Progenitor cell of endocrine pancreas (in vitro differentiated cells): ENCODE measurements at regions not wholly inside any gene's neighbourhood (a gene's known extent, or its start where the extent isn't known, plus 50 kb on each side); places are given as distances from the start of the nearest gene placed in this dataset.

Experiments
- DNase-seq: peaks from one replicate; pipeline ENCODE4 v3.0.0; 2021; ENCODE audit warnings: low spot score; ENCODE audit not compliant: unreplicated experiment
- H3K27ac Mint-ChIP-seq: 2 replicates; pipeline ENCODE4 v1.8.0; 2021; ENCODE audit warnings: mild to moderate bottlenecking, moderate library complexity, mixed read lengths
- H3K27me3 Mint-ChIP-seq: 2 replicates; pipeline ENCODE4 v1.8.0; 2021; ENCODE audit warnings: mixed read lengths
- H3K36me3 Mint-ChIP-seq: 2 replicates; pipeline ENCODE4 v1.8.0; 2022; ENCODE audit warnings: mixed read lengths; ENCODE audit not compliant: insufficient read depth
- H3K4me1 Mint-ChIP-seq: 2 replicates; pipeline ENCODE4 v1.8.0; 2021; ENCODE audit warnings: low read depth, mixed read lengths
- H3K4me3 Mint-ChIP-seq: 2 replicates; pipeline ENCODE4 v1.8.0; 2021; ENCODE audit warnings: low read depth, mild to moderate bottlenecking, moderate library complexity, mixed read lengths
- H3K9me3 Mint-ChIP-seq: 2 replicates; pipeline ENCODE4 v1.8.0; 2021; ENCODE audit warnings: low read depth, mixed read lengths
- CTCF ChIP-seq: fragments of 200-600 bp; sonication (generic); IDR thresholded peaks from one replicate; pipeline ENCODE4 v1.5.0; 2021; ENCODE audit warnings: antibody characterized with exemption, mild to moderate bottlenecking; ENCODE audit not compliant: unreplicated experiment

- no peak for DNase-seq
- Mint-ChIP-seq H3K4me3 (no peak overlapping the region), H3K9me3 (peaks cover 3% of the 10 kb centered on the region), H3K27ac (no peak overlapping the region), H3K36me3 (no peaks in the 10 kb centered on the region), H3K4me1 (no peaks in the 10 kb centered on the region), H3K27me3 (no peaks in the 10 kb centered on the region)
- TF ChIP-seq CTCF = no peak
Observed at GRCh38 chr11:87484566-87484965, 446.8 kb downstream of the TMEM135 start.

GRCh38 chr11:87477321-87477720 lies 439.6 kb downstream of the TMEM135 start:
- H3K36me3 Mint-ChIP-seq = no peaks in the 10 kb centered on the region
- no peak for TF ChIP-seq CTCF

GRCh38 chr11:87473174-87473573 lies 435.4 kb downstream of the TMEM135 start:
- H3K27me3 Mint-ChIP-seq = no peaks in the 10 kb centered on the region
- peaks cover 3% of the 10 kb centered on the region for H3K9me3 Mint-ChIP-seq
- H3K4me3 Mint-ChIP-seq = no peak overlapping the region
- H3K36me3 Mint-ChIP-seq = no peaks in the 10 kb centered on the region
- DNase-seq = no peak
- peaks cover 2% of the 10 kb centered on the region for H3K4me1 Mint-ChIP-seq
- no peak overlapping the region for H3K27ac Mint-ChIP-seq
- no peak for TF ChIP-seq CTCF

More at GRCh38 chr11:87477321-87477720, 439.6 kb downstream of the TMEM135 start:
- no peak for DNase-seq
- Mint-ChIP-seq H3K9me3 (peaks cover 10% of the 10 kb centered on the region), H3K27me3 (no peaks in the 10 kb centered on the region), H3K27ac (no peak overlapping the region), H3K4me1 (no peaks in the 10 kb centered on the region), H3K4me3 (no peak overlapping the region)

- H3K27me3 Mint-ChIP-seq = peaks cover 6% of the 10 kb centered on the region
- H3K4me3 Mint-ChIP-seq = no peak overlapping the region
- peak overlapping the region; percentile 62 for H3K27ac Mint-ChIP-seq
Observed at GRCh38 chr11:87466223-87466622, 428.5 kb downstream of the TMEM135 start.

GRCh38 chr11:87465716-87466115 lies 428.0 kb downstream of the TMEM135 start:
- Mint-ChIP-seq H3K27me3 (peaks cover 6% of the 10 kb centered on the region), H3K4me1 (peaks cover 4% of the 10 kb centered on the region), H3K4me3 (no peak overlapping the region), H3K27ac (no peak overlapping the region), H3K9me3 (no peaks in the 10 kb centered on the region), H3K36me3 (no peaks in the 10 kb centered on the region)
- TF ChIP-seq CTCF = no peak
- no peak for DNase-seq

More at GRCh38 chr11:87466223-87466622, 428.5 kb downstream of the TMEM135 start:
- no peak for TF ChIP-seq CTCF
- H3K4me1 Mint-ChIP-seq = peaks cover 4% of the 10 kb centered on the region
- no peaks in the 10 kb centered on the region for H3K9me3 Mint-ChIP-seq
- H3K36me3 Mint-ChIP-seq = no peaks in the 10 kb centered on the region
- DNase-seq = no peak
